Inflammatory macrophage treated with lipopolysaccharide for 4 hours (primary cell): ENCODE measurements at regions not wholly inside any gene's neighbourhood (a gene's known extent, or its start where the extent isn't known, plus 50 kb on each side); places are given as distances from the start of the nearest gene placed in this dataset.
"Not testable (repeated sequence)": the region's sequence is repeated elsewhere in the genome, so short reads cannot be mapped to it uniquely, and the experiment has no call there.

ENCODE experiments used
- DNase-seq: peaks from one replicate; pipeline ENCODE4 v3.0.0-alpha.2; 2020

DNA sequence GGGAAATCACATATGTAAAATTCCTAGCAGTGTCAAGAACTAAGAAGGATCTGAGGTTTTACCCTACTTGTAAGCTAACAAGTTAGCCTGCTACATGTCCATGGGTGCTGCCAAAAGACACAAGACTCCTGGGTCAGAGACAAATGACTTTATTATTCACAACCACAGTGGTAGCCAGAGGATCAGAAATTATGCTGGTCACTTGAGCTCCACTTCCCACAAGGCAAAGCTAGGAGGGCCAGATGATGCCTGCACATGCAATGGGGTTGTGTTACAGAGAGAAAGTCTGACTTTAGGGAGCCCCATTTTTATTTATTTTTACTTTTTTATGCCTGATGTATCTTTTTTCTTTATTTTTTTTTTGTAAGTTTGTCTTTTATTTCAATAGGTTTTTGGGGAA, 136.8 kb downstream of the S1PR1 start:
- DNase-seq = no peak

DNA sequence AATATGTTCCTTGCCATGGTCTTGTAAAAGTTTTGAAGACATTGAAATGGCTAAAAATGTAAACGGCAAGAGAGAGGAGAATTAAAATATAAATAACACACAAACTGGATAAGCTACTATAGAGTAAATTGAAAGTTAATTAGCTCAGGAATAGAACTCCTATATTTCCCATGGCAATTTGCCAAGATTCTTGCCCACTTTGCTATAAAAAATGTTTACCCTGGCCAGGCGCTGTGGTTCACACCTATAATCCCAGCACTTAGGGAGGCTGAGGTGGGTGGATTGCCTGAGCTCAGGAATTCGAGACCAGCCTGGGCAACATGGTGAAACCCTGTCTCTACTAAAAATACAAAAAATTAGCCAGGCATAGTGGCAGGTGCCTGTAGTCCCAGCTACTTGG, 138.6 kb downstream of the S1PR1 start:
- DNase-seq = not testable (repeated sequence)

DNA sequence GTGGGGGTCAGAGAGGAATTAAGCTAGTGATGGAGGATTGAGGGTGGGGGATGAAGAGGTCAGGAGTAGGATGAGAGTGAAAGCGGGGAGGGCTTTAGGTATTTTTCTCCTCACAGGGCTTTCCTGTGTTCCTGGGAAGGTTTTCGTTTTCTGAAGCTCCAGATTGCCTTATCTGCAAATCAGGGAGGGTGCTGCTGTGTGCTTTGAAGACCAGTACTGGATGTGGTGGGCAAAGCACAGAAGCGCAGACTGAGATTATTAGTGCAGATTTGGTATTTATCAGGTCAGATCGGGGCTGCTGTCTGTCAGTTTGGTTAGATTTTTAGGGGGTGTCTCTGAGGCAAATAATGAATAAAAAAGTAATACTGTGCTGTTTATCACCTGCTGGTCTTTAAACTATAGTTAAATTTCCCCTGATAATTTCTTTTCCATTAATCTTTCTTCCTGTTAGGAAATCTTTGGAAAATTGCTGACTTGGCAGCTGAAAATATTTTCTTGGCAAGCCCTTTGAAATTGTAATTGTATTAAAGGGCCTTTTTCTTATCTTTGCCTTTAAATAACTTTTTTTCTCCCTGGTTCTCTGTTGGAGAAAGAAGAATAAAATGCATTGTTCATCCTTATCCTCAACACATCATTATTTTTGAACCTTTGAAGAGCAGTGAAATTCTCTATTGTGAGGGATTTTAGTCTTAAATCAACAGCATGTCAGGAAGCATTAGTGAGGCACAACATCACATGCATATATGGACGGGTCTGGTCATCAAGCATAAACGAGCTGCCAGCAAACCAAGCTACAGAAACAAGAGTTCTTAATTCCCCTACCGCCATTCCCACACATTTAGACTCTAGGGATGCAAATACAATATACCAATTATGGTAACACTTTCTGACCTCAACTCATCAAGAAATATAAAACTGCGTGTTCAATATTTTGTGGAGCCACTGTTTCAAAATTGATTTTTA, 139.6 kb downstream of the S1PR1 start:
- no peak for DNase-seq

DNA sequence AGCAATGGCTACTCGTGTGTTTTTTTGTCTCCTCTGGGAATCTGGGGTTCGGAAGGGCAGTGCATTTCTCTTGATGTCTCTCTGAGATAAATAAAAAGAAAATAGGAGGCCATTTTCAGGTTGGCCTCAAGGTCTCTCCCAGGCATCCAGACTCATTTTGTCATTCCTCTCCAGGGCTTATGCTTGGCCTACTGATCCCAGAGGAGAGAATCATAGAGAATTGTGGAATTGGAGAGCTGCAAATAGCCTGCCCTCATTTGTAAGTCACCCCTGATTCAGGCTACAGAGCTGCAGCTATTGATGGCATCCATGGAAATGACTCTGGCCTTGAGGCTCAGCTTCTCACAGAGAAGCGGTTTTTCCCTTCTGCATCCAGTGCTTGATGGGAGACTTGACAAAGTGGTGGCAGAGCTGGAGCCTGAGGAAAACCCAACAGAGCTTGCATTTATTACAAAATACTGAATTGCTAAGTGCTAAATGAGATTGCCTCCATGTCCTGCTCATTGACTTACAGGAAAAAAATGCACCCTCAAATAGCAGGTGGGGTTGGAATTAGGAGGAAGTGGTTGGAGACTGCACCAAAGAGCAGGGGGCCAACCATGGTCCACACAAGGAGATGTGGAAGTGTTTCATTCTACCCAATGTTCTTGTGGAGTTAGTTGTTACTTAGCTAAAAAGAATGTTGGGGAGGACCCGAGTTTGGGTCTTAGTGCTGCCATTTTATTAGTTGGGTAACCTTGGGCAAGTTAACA, 140.4 kb downstream of the S1PR1 start:
- no peak for DNase-seq

DNA sequence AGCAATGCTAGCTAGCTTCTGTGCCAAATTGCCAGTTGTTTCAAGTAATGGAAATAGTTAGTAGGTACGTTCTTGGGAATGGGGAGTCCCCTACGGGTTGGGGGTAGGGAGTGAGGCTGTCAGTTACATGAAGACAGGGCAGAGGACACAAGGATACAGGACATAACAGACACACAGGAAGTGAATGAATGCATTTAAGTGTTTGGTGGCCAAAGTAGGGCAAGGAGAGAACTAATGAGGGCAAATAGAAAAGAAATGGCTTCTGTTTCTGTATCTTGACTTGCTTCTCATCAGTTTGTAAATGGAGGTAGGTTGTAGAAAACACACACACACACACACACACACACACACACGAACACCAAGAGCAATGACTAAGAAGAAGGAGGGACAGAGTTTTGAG, 142.2 kb downstream of the S1PR1 start:
- DNase-seq = no peak

DNA sequence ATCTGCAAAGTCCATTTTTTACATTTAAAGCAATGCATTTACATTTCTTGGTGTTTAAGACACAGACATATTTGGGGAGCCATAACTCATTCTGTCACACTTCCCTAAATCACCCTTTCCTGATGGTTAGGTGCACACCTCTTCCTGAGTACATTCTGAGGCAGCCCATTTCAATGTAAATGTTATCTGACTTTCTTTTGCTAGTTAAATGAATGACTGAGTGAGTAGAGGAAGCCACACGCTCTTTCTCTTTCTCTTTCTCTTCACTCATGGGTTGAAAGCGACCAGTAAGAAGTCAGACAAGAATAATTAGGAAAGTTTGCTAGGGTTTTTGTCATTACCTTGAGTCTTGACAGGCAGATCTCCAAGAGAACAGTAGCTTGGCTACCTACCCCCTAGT, 143.1 kb downstream of the S1PR1 start:
- no peak for DNase-seq

DNA sequence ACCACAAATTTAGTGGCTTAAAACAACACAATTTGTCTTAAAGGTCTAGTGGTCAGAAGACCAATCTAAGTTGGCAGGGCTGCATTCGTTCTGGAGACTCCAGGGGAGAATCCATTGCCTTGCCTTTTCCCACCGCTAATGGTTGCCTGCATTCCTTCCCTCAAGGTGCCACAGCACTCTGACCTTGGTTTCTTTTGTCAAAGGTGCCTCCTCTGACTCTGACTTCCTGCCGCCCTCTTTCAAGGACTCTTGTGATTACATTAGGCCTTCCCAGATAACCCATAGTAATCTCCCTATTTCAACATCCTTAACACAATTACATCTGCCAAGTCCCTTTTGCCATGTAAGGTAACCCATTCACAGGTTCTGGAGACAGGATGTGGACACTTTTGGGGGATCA, 145.3 kb downstream of the S1PR1 start:
- DNase-seq = no peak

DNA sequence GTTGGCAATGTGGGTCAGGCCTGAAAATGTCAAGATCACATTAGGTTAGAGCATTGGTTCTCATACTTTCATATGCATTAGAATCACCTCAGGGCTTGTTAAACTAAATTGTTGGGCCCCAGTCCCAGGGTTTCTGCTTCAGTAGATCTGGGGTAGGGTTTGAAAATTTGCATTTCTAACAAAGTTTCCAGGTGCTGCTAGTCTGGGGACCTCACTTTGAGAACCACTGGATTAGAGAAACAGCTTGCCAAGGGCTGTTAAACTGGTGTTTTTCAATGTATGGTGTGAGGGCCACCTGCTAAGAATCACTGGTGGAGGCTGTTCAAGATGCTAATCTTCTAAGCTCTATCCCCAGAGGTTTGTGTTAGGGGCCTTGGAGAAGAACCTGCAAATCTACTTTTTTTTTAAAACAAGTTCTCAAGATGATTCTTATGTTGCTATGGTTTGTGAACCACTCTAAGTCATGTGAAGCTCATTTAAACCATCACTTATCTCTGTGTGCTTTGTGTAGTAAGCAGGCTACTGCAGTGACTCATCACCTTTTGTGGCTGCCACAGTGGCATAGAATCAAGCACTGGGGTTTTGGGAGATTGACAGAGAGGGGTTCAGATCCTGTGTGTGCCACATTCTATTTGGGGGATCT, 152.2 kb downstream of the S1PR1 start:
- DNase-seq = no peak

DNA sequence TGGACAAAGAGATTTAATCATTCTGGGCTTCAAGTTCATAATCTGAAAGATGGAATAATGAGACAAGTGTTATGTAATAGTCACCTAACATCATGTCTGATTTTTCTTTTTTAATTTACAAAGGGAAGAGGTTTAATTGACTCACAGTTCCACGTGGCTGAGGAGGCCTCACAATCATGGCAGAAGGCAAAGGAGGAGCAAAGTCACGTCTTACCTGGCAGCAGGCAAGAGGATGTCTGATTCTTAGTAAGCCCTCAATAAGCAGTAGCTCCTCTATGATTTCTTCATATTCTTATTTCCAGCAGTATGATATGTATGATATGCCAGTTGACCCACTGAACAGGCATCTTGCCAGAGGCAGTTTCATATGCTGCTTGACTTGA, 152.7 kb downstream of the S1PR1 start:
- DNase-seq = no peak

DNA sequence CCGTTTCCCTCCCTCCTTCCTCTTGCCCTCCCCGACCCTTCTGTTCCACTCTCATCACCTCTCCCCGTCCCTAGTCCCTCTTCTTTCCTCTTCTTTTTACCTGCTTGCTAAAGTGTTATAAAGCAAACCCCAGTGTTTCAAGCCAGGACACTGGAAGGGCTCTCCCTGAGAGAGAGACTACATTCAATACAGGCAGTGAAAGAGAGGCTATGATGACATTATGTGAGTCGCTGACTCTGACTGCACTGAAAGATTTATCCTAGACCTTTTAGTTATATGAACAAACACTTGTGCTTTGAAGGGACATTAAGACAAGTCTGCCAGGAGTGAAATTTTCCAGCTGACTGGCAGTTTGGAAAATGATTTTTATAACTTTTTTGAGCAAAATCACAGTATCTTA, 155.7 kb downstream of the S1PR1 start:
- no peak for DNase-seq

DNA sequence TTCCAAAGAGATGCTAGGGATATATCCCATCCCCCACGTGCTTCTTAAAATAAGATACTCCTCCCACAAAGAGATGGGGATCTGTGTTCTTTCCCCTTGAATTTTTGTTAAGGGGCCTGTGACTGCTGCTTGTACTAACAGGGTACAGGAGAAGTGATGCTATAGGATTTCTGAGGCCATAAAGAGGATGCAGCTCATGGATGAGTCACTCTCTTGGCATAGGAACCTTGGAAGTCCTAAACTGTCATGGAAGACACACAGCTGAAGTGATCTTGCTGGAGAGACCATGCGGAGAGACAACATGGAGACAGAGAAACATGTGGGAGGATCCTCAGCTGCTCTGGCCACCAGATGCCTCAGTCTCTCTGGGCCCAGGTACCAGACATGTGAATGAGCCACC, 157.2 kb downstream of the S1PR1 start:
- no peak for DNase-seq

DNA sequence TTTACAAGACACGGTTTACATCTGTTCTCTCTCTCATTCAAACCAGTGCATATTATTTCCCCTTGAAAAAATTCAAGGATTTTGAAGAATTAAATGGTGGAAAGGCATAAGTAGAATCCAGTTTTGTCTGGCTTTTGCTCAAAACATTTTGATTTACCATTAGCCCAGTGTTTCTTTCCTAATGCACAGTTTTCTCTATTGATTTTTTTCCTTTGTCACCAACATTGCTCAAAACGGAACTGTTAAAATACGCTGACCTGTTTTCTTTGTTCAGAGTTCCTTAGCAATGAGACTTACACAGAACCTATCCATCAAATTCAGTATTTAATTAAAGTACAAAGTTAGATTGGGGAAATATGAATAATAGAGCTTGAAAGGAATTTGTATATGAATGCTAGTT, 162.4 kb downstream of the S1PR1 start:
- DNase-seq = no peak

DNA sequence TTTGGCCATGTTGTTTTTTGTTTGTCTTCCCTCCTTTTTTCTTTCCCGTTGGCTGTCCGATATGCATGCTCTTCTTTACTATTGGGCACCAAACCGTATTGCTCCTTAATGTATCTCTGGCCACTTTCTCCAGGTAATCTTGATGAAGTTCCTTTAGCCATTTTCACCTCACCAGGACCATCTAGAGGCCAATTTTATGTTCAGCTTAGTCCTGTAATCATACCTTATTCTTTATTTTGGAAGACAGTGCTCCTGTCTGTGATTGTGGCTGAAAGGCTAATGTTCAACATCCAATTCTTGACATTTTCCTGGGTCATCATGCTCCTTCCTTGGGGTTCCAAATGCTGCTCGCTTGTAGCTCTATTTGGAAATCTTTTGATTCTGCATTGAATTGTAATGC, 169.5 kb downstream of the S1PR1 start:
- DNase-seq = no peak

DNA sequence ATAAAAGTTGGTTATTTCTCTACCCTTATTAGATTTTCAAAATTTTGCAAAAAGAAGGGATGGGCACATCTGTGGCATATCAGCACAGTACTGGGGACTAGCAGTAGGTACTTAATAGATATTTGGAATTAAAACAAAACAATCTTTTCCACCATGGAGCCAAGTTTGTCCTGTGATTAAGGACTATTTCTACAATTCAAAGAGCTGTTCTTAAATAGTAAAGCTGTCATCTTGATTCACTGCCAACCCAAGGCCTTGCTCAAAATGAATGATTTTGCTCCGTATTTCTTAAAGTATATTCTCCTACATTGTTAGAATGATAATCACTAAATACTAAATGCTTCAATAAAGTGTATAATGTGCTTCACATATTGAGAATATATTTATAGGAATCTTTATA, 169.9 kb downstream of the S1PR1 start:
- no peak for DNase-seq

DNA sequence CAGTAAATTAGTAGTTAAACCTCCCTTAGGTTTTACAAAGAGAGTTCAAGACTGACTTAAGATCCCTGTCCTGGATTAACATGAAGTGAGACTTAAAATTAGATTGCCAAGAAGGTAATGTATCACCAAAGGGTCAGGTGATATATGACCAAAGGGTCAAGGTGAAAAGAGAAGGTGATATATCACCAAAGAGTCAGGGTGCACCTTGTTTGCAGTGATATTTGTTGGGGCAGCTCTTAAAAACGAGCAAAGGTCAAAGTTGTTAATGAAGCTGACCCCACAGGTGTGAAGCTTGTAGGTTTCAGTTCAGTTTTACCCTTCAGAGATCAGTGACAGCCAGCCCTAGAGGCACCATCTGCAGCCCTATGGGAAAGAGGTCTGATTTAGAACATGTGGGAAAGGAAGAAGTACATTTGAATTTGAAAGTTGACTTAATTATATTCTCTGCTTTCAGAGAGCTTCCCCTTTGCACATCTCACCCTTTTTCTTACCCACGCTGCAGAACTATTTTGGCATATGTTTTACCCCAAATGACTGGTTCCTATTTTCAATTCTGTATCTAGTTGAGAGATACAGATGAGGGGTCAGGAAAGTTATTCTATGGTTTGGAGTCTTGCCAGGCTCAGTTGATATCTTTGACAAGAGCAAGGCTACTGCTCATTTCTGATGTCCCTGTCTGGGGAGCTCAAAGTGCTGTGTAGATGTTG, 170.8 kb downstream of the S1PR1 start:
- DNase-seq = no peak

DNA sequence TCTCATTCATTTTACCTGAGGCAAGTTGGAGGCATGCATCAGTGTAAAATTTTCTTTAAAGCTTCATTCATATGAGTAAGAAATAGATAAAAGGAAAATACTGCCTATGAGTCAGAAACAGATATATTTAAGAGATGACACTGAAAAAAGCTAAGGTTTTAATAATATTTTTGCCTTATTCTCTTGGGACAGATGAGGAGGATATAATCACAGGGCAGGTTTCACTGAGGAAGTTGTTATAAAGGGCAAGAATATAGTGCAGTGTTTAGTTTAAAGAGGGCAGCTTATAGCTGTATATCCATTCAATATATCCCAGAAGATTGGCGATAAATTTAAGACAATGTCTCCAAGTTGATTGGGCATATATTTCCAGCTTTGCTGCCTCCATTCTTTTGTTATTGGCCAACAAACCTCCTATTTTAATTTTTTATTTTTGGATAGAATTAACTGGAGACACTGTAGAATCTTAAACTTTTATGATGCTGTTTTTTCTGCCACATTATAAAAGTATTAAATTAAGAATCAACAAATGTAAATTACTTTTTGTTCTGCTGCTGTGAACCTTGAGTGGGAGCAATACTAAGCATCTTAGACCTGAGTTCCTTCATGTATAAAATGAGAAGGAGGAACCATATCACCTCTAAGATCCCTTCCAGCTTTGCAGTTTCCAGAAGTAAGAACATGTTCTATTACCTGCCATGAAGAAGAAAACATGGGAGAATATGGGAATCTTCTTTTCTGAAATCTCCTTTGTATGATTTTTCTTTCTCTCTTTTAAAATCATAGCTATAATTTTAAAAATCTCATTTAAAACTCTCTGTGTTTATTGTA, 171.6 kb downstream of the S1PR1 start:
- DNase-seq = no peak

DNA sequence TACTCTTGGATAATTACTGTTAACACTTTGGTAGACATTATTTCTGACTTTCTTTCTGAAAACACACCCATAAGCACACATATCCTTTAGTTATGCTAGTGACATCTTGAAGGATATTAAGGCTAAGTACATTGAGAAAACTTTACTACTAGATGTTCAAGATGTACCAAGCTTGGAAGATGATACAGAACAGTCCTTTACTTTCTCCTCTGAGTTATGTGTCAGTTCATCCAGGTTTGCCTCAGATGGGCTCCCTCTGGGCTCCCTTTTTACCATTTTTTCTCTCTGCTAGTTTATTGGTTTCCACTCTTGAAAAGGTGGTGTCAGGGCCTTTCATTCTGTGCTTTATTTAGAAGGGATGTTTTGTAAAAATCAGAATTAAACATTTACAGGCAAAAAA, 172.3 kb downstream of the S1PR1 start:
- no peak for DNase-seq

DNA sequence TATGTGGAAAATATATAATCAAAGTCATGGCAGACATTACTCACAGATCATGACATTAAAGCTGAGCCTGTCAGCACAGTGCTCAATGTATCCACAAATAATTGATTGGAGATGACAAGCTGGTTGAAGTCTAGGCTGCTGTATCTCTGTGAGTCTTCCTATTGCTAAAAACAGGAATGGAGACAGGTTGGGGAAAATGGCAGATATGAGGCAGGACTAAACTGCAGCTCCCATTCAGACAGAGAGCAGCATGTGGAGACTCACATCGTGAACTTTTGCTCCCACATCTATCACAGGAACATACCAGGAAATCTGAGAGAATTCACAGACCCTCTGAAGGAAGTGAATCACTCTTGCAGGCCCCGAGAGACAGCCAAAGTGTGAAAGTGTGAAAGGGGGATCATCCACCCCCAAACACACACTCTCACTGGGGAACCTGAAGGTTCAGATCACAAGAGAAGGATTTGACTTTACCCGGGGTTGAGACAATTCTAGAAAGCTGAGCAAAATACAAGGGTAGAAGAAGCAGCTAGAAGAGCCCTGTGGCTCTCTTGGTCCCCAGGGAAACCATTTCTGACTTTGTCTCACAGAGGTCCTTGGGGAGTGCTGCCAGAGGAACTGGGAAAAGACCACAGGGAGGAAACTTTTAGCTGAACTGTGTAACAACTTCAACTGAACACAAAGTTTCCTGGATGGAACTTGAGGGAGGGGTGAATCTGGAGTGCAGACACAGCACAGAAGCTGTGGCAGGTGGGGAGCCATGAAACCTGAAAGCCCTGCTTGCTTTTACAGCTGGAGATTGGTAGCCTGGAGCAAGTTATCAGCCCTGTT, 173.4 kb downstream of the S1PR1 start:
- no peak for DNase-seq

DNA sequence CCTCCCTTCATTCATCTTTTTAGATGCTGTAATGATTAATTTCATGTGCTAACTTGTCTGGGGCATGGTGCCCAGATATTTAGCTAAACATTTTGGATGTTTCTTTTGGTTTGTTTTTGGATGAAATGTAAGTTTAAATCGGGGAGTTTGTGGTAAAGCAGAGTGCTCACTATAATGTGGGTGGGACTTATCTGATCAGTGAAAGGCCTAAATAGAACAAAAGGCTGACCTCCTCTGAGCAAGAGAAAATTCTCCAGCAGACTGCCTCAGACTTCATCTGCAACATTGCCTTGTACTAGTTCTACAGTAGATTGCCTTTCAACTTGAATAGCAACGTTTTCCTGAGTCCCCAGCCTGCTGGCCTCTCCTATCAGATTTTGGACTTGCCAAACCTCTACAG, 183.6 kb downstream of the S1PR1 start:
- DNase-seq = no peak

DNA sequence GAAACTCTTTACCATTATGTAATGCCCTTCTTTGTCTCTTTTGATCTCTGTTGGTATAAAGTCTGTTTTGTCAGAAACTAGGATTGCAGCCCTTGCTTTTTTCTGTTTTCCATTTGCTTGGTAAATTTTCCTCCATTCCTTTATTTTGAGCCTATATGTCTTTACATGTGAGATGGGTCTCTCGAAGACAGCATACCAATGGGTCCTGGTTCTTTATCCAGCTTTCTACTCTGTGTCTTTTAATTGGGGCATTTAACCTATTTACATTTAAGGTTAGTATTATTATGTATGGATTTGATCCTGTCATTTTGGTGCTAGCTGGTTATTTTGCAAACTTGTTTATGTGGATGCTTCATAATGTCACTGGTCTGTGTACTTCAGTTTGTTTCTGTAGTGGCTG, 191.3 kb downstream of the S1PR1 start:
- DNase-seq = not testable (repeated sequence)

DNA sequence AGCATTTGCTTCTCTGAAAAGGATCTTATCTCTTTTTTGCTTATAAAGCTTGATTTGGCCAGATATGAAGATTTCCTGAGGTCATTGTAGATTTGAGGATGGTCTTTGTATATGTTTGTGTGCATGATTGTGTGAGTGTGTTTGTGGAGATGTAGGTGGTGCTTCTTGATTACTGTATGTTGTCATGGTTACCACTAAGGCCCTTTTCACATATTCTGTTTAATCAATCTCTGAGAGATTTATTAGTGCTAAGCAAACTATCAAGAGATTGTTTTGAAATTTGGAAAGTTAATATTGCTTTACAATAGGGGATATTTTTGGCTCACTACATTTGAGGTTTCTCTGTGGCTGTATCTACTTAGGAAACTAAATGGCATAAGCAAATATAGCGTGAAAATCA, 191.7 kb downstream of the S1PR1 start:
- DNase-seq = no peak
